DND-41 (cell line): ENCODE measurements at regions not wholly inside any gene's neighbourhood (a gene's known extent, or its start where the extent isn't known, plus 50 kb on each side); places are given as distances from the start of the nearest gene placed in this dataset.

Experiments
- EZH2 ChIP-seq: IDR thresholded peaks from 3 replicates; pipeline ENCODE4 v1.6.1; 2012; ENCODE audit warnings: borderline replicate concordance, low read depth, mild to moderate bottlenecking, moderate library complexity, low read length, inconsistent platforms; ENCODE audit not compliant: severe bottlenecking
- TF ChIP-seq, protein P1 (sequence below): IDR thresholded peaks from 2 replicates; pipeline ENCODE4 v1.5.1; 2012; ENCODE audit warnings: borderline replicate concordance, low read length, moderate library complexity, mild to moderate bottlenecking; ENCODE audit not compliant: poor library complexity, severe bottlenecking; ENCODE audit errors: extremely low read depth

DNA sequence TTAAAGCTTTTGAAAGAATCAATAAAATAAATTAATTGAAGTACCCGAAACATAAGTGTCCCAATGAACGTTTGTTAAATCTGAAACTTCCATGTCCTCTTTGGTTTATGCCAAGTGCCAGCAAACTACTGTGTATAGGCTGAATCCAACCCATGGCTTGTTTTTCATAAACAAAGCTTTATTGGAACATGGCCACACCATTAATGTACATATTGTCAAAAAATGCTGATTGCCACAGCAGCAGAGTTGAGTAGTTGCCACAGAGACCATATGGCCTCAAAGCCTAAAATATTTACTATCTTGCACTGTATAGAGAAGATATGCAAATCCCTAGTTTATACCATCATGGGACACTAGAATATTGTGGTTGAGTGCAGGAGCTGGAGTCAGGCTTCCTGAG is 406.1 kb downstream of the MAFB start:
- TF ChIP-seq, protein P1, sequence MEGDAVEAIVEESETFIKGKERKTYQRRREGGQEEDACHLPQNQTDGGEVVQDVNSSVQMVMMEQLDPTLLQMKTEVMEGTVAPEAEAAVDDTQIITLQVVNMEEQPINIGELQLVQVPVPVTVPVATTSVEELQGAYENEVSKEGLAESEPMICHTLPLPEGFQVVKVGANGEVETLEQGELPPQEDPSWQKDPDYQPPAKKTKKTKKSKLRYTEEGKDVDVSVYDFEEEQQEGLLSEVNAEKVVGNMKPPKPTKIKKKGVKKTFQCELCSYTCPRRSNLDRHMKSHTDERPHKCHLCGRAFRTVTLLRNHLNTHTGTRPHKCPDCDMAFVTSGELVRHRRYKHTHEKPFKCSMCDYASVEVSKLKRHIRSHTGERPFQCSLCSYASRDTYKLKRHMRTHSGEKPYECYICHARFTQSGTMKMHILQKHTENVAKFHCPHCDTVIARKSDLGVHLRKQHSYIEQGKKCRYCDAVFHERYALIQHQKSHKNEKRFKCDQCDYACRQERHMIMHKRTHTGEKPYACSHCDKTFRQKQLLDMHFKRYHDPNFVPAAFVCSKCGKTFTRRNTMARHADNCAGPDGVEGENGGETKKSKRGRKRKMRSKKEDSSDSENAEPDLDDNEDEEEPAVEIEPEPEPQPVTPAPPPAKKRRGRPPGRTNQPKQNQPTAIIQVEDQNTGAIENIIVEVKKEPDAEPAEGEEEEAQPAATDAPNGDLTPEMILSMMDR, result no peak
- no peak for TF ChIP-seq EZH2
